Esophagus muscularis mucosa (tissue), 3 donors: ENCODE measurements at regions not wholly inside any gene's neighbourhood (a gene's known extent, or its start where the extent isn't known, plus 50 kb on each side); places are given as distances from the start of the nearest gene placed in this dataset.

ENCODE experiments used
- CTCF ChIP-seq, 3 experiments: fragments of 200-600 bp in 2 of 3; fragments of 450-650 bp in 1 of 3; sonication (generic) in 2 of 3; IDR thresholded peaks; one replicate each; pipeline ENCODE4 v1.5.1; 2017 to 2019; ENCODE audit warnings: antibody characterized with exemption in 3 of 3, mild to moderate bottlenecking in 2 of 3, moderate library complexity in 1 of 3
- POLR2A ChIP-seq: fragments of 450-650 bp; IDR thresholded peaks from one replicate; pipeline ENCODE4 v1.6.1; 2017; ENCODE audit warnings: antibody characterized with exemption, moderate library complexity, mild to moderate bottlenecking, low read depth

- TF ChIP-seq CTCF (IDR thresholded peaks at IDR 0.05), result no peak
- TF ChIP-seq POLR2A, result no peak
Observed at GRCh38 chr5:51227963-51228470, 155.2 kb upstream of the ISL1 start.
